CD4-positive, CD25-positive, alpha-beta regulatory T cell (primary cell): ENCODE measurements at regions not wholly inside any gene's neighbourhood (a gene's known extent, or its start where the extent isn't known, plus 50 kb on each side); places are given as distances from the start of the nearest gene placed in this dataset.

Experiments
- ATAC-seq, 2 donors: fragments of 150-1000 bp; cut with Tn5 transposase; one replicate each; pipeline ENCODE4 v1.10.0; 2021; ENCODE audit warnings: low read depth in 2 of 2, moderate number of reproducible peaks in 2 of 2, moderate library complexity in 1 of 2
- DNase-seq, 3 donors: peaks; one replicate each; pipeline versions ENCODE4 v3.0.0 to v3.0.0-alpha.2; 2012 to 2022; ENCODE audit warnings: mixed read lengths in 1 of 3
- H3K27ac ChIP-seq: one replicate; pipeline ENCODE4 v1.7.0; 2013; ENCODE audit warnings: mild to moderate bottlenecking, low read length; ENCODE audit not compliant: insufficient read depth, poor library complexity, severe bottlenecking
- H3K27me3 ChIP-seq: one replicate; pipeline ENCODE4 v1.7.0; 2013; ENCODE audit warnings: low read length; ENCODE audit not compliant: control insufficient read depth, insufficient read depth
- H3K36me3 ChIP-seq: one replicate; pipeline ENCODE4 v1.7.0; 2013; ENCODE audit warnings: mild to moderate bottlenecking, low read length, moderate library complexity; ENCODE audit not compliant: control insufficient read depth, insufficient read depth
- H3K4me1 ChIP-seq: 2 replicates; pipeline ENCODE4 v1.7.0; 2013; ENCODE audit warnings: mild to moderate bottlenecking, low read length; ENCODE audit not compliant: insufficient read depth, control insufficient read depth, poor library complexity, severe bottlenecking
- H3K4me3 ChIP-seq: one replicate; pipeline ENCODE4 v1.7.0; 2013; ENCODE audit warnings: low read depth, mild to moderate bottlenecking, low read length, moderate library complexity
- H3K9me3 ChIP-seq, 2 experiments: 1 replicate in 1 of 2; 2 replicates in 1 of 2; pipeline ENCODE4 v1.7.0; 2013; ENCODE audit warnings: low read length in 2 of 2, mild to moderate bottlenecking in 1 of 2, moderate library complexity in 1 of 2; ENCODE audit not compliant: control insufficient read depth in 2 of 2
- H3K27ac Mint-ChIP-seq, 3 donors: one replicate each; pipeline ENCODE4 v1.8.0; 2020 to 2022; ENCODE audit warnings: mild to moderate bottlenecking in 3 of 3, mixed read lengths in 3 of 3, moderate library complexity in 2 of 3
- H3K27me3 Mint-ChIP-seq: one replicate; pipeline ENCODE4 v1.8.0; 2022; ENCODE audit warnings: mild to moderate bottlenecking, mixed read lengths
- H3K36me3 Mint-ChIP-seq: one replicate; pipeline ENCODE4 v1.8.0; 2020; ENCODE audit warnings: mixed read lengths
- H3K4me1 Mint-ChIP-seq, 4 donors: one replicate each; pipeline ENCODE4 v1.8.0; 2020 to 2022; ENCODE audit warnings: mixed read lengths in 4 of 4, mild to moderate bottlenecking in 1 of 4
- H3K4me3 Mint-ChIP-seq, 4 donors: one replicate each; pipeline ENCODE4 v1.8.0; 2020 to 2022; ENCODE audit warnings: mild to moderate bottlenecking in 4 of 4, mixed read lengths in 4 of 4, moderate library complexity in 3 of 4
- H3K9me3 Mint-ChIP-seq, 7 donors: one replicate each; pipeline ENCODE4 v1.8.0; 2020 to 2022; ENCODE audit warnings: mixed read lengths in 7 of 7, mild to moderate bottlenecking in 3 of 7, moderate library complexity in 2 of 7

DNA sequence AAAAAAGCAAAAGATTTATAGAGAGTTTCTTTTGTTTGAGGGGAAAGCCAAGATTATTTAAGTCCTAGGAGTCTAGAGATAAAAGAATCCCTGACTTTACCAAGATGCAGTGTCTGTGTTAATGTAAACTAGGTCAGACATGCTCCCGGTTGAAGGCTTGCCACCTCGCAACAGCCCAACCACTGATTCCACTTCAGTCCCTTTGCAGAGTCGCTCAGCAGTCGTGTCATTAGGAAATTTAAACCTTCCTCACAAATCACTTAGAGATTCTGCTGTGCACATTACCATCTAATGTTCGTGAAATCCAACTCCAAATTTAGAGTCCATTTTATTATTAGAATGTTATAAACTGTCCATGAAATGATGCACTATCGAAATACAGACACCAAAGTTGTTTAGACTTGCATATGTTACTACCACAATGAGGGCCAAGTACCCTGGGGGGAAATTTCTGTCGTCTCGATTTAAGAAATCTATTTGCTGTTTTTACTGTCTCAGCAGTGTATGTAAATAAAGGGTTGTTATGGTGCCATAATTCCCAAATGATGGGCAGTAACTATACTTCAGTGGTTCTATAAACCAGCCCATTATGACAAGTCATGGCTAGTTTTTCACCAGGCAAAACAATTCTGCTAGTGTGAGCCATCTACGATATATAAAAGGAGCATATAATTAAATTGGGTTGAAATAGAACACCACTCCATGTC lies 101.4 kb upstream of the MTNR1B start:
- H3K27ac Mint-ChIP-seq: no peak overlapping the region
- H3K9me3 ChIP-seq: no peaks in the 10 kb centered on the region

GRCh38 chr11:92869716-92870115 lies 99.7 kb upstream of the MTNR1B start:
- Mint-ChIP-seq H3K4me1 (no peaks in the 10 kb centered on the region), H3K36me3 (no peaks in the 10 kb centered on the region), H3K27ac (no peak overlapping the region), H3K4me3 (no peak overlapping the region), H3K9me3 (peaks cover 0 to 3% (median 0%) of the 10 kb centered on the region in 7 donors), H3K27me3 (no peaks in the 10 kb centered on the region)
- Histone ChIP-seq H3K9me3 (no peaks in the 10 kb centered on the region), H3K4me3 (no peak overlapping the region), H3K27ac (no peak overlapping the region), H3K4me1 (no peaks in the 10 kb centered on the region), H3K27me3 (no peaks in the 10 kb centered on the region), H3K36me3 (no peaks in the 10 kb centered on the region)
- ATAC-seq: no peak
- DNase-seq: no peak

More for the DNA sequence above, 101.4 kb upstream of the MTNR1B start:
- H3K27ac ChIP-seq: no peak overlapping the region
- Mint-ChIP-seq H3K36me3 (no peaks in the 10 kb centered on the region), H3K4me3 (no peak overlapping the region), H3K27me3 (no peaks in the 10 kb centered on the region), H3K4me1 (no peaks in the 10 kb centered on the region), H3K9me3 (peaks cover 0 to 3% (median 0%) of the 10 kb centered on the region in 7 donors)
- H3K4me1 ChIP-seq: no peaks in the 10 kb centered on the region
- H3K27me3 ChIP-seq: no peaks in the 10 kb centered on the region
- no peak overlapping the region for H3K4me3 ChIP-seq
- DNase-seq (no peak), ATAC-seq (no peak)
- H3K36me3 ChIP-seq: no peaks in the 10 kb centered on the region

DNA sequence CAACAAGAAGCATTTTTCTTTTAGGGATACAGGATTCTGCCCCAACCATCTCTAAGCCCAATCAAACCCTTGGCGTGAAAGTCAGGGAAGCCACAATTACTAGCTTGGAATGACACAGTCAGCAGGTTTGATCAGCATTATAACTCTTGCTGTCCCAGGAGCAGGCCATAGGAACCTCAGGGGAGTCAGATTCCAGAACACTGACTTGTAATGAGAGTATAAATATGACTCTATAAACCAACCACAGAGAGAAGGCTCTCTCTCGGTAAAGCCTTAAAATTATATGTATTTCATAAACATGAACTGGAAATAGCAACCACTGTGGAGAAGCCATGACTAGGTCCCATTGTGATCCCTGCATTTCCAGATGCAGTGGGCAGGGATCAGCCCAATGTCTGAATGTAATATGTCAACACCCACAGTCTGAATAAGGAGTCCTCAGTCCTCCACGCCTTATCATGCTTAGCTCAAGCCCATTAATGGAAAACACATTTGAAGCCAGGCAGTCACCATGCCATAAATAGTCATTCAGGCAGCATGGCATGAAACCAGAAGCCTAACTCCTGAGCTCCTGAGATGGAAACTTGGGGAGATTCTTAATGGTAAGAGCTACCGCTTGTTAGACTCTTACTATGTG lies 99.1 kb upstream of the MTNR1B start:
- ATAC-seq (no peak), DNase-seq (no peak)
- Histone ChIP-seq H3K4me3 (no peak overlapping the region), H3K27ac (no peak overlapping the region), H3K27me3 (no peaks in the 10 kb centered on the region), H3K4me1 (no peaks in the 10 kb centered on the region), H3K36me3 (no peaks in the 10 kb centered on the region), H3K9me3 (no peaks in the 10 kb centered on the region)
- Mint-ChIP-seq H3K27ac (no peak overlapping the region), H3K9me3 (peaks cover 0 to 3% (median 0%) of the 10 kb centered on the region in 7 donors), H3K27me3 (no peaks in the 10 kb centered on the region), H3K4me3 (no peak overlapping the region), H3K36me3 (no peaks in the 10 kb centered on the region), H3K4me1 (no peaks in the 10 kb centered on the region)

DNA sequence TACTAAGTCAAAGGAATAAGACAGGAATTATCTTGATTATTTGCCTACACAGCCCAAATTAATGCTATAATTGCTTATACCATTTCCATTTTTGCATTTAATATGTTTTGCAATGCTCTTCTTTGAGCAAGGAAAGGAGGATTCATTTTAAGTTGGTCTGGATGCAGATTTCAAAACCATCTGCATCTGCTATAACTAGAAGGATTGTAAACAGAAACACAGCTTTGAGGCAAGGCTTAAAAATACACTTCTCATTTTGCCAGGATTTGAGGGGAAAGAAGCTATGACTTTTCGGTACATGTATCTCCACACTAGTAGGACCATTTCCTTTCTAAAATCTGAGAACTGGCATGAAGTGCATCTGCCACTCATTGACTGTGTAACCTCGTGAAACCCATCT lies 95.9 kb upstream of the MTNR1B start:
- peaks cover 0 to 3% (median 0%) of the 10 kb centered on the region in 7 donors for H3K9me3 Mint-ChIP-seq
- H3K36me3 Mint-ChIP-seq: no peaks in the 10 kb centered on the region
- H3K4me3 ChIP-seq: no peak overlapping the region
- no peak overlapping the region for H3K4me3 Mint-ChIP-seq
- no peaks in the 10 kb centered on the region for H3K4me1 Mint-ChIP-seq
- H3K4me1 ChIP-seq: no peaks in the 10 kb centered on the region
- DNase-seq (no peak), ATAC-seq (no peak)
- H3K27me3 Mint-ChIP-seq: no peaks in the 10 kb centered on the region
- no peak overlapping the region for H3K27ac Mint-ChIP-seq
- H3K9me3 ChIP-seq: no peaks in the 10 kb centered on the region
- H3K27ac ChIP-seq: no peak overlapping the region
- no peaks in the 10 kb centered on the region for H3K27me3 ChIP-seq
- no peaks in the 10 kb centered on the region for H3K36me3 ChIP-seq

- Mint-ChIP-seq H3K4me1 (no peaks in the 10 kb centered on the region), H3K27me3 (no peaks in the 10 kb centered on the region), H3K9me3 (peaks cover 0 to 3% (median 0%) of the 10 kb centered on the region in 7 donors), H3K4me3 (no peak overlapping the region), H3K36me3 (no peaks in the 10 kb centered on the region), H3K27ac (no peak overlapping the region)
- Histone ChIP-seq H3K27ac (no peak overlapping the region), H3K9me3 (no peaks in the 10 kb centered on the region), H3K36me3 (no peaks in the 10 kb centered on the region), H3K27me3 (no peaks in the 10 kb centered on the region), H3K4me1 (no peaks in the 10 kb centered on the region), H3K4me3 (no peak overlapping the region)
- ATAC-seq: no peak
- no peak for DNase-seq
Observed at GRCh38 chr11:92875473-92875872, 94.0 kb upstream of the MTNR1B start.

DNA sequence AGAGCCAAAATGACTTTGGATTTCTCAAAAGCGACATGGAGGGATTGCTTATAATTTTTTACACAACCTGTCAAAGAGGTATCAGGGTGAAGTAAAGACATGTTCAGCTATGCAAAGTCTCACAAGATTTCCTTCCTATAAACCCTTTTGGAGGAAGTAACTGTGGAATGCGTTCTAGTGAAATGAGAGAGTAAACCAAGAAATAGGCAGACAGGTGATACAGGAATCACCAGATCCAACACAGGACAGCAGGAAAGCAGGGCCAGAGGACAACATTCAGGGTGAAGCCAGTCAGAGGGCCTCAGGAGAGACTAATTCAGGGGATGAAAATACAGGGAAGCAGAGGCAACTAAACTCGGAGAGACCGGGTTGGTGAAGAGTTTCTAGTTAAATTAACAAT lies 90.4 kb upstream of the MTNR1B start:
- Histone ChIP-seq H3K27me3 (no peaks in the 10 kb centered on the region), H3K27ac (no peak overlapping the region), H3K36me3 (no peaks in the 10 kb centered on the region), H3K4me3 (no peak overlapping the region), H3K9me3 (no peaks in the 10 kb centered on the region), H3K4me1 (no peaks in the 10 kb centered on the region)
- H3K27me3 Mint-ChIP-seq: no peaks in the 10 kb centered on the region
- peaks cover 0 to 2% (median 0%) of the 10 kb centered on the region in 7 donors for H3K9me3 Mint-ChIP-seq
- no peaks in the 10 kb centered on the region for H3K4me1 Mint-ChIP-seq
- no peaks in the 10 kb centered on the region for H3K36me3 Mint-ChIP-seq
- no peak overlapping the region for H3K27ac Mint-ChIP-seq
- no peak overlapping the region for H3K4me3 Mint-ChIP-seq
- ATAC-seq (no peak), DNase-seq (no peak)

DNA sequence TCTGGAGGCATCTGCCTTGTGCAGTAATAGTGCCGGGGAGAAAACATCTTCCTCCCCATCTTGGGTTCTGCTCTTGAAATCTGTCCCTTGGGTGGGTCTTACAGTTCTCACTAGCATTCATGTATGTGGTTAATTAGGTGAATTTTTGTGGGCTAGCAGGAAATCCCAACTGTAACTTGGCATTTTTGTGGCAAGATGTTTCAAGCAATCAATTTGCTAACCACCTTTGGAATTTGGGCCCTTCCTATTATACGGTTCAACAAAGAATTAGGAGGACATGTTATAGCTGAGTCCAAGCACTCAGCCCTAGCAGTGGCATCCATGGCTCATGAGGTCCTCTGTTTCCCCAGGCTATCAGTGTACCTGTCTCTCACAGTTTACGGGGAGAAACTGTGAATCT lies 89.1 kb upstream of the MTNR1B start:
- Mint-ChIP-seq H3K27ac (no peak overlapping the region), H3K27me3 (no peaks in the 10 kb centered on the region), H3K36me3 (no peaks in the 10 kb centered on the region), H3K4me1 (no peaks in the 10 kb centered on the region), H3K9me3 (peaks cover 0 to 3% (median 0%) of the 10 kb centered on the region in 7 donors), H3K4me3 (no peak overlapping the region)
- H3K9me3 ChIP-seq: no peaks in the 10 kb centered on the region
- no peaks in the 10 kb centered on the region for H3K27me3 ChIP-seq
- ATAC-seq (no peak), DNase-seq (no peak)
- no peak overlapping the region for H3K27ac ChIP-seq
- H3K4me3 ChIP-seq: no peak overlapping the region
- H3K4me1 ChIP-seq: no peaks in the 10 kb centered on the region
- no peaks in the 10 kb centered on the region for H3K36me3 ChIP-seq

DNA sequence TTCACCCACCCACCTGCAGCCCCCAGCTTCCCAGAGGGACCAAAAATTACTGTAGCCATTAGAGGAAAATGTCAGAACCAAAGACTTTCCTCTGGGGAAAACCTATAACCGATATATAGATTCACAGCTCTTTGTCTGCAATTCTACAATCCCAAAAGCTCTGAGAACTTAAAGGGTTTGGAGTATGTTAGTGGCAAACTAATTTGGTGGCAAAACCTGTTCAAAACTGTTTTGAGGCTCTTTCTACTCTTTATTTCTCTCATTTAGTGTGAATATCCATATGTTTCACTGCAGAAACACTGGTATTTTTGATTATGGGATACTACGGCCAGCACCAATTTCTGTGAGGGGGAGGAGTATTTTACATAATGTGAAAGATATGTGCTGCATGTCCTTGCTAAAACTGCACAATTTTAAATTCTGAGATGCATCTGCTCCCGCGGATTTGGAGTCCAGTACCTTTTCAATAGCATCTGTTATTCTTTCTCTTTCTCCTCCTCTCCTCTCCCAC lies 87.5 kb upstream of the MTNR1B start:
- Histone ChIP-seq H3K36me3 (no peaks in the 10 kb centered on the region), H3K27ac (no peak overlapping the region), H3K4me3 (no peak overlapping the region), H3K9me3 (no peaks in the 10 kb centered on the region), H3K27me3 (no peaks in the 10 kb centered on the region), H3K4me1 (no peaks in the 10 kb centered on the region)
- H3K4me3 Mint-ChIP-seq: no peak overlapping the region
- H3K27me3 Mint-ChIP-seq: no peaks in the 10 kb centered on the region
- ATAC-seq (no peak), DNase-seq (no peak)
- H3K27ac Mint-ChIP-seq: no peak overlapping the region
- H3K4me1 Mint-ChIP-seq: no peaks in the 10 kb centered on the region
- H3K9me3 Mint-ChIP-seq: peaks cover 0 to 3% (median 0%) of the 10 kb centered on the region in 7 donors
- H3K36me3 Mint-ChIP-seq: no peaks in the 10 kb centered on the region
